GM21360 (cell line): ENCODE measurements at regions not wholly inside any gene's neighbourhood (a gene's known extent, or its start where the extent isn't known, plus 50 kb on each side); places are given as distances from the start of the nearest gene placed in this dataset.
"Not testable (repeated sequence)": the region's sequence is repeated elsewhere in the genome, so short reads cannot be mapped to it uniquely, and the experiment has no call there.

Experiments used
- ATAC-seq: cut with Tn5 transposase; IDR thresholded peaks from one replicate; pipeline ENCODE4 v1.9.1; 2021; ENCODE audit warnings: mild to moderate bottlenecking, moderate library complexity; ENCODE audit not compliant: unreplicated experiment

- no peak for ATAC-seq
Measured at GRCh38 chr9:78123808-78124207, 92.2 kb upstream of the GNAQ start.

- no peak for ATAC-seq
Measured at GRCh38 chr9:78122631-78123030, 91.0 kb upstream of the GNAQ start.

GRCh38 chr9:78121488-78121887 lies 89.9 kb upstream of the GNAQ start:
- ATAC-seq: no peak

- ATAC-seq: peak; percentile 97
Measured at GRCh38 chr9:78118742-78119473, 87.3 kb upstream of the GNAQ start.

- ATAC-seq: no peak
Measured at GRCh38 chr9:78115073-78115472, 83.5 kb upstream of the GNAQ start.

- ATAC-seq: no peak
Measured at GRCh38 chr9:78114581-78114980, 83.0 kb upstream of the GNAQ start.

- no peak for ATAC-seq
Measured at GRCh38 chr9:78112406-78112805, 80.8 kb upstream of the GNAQ start.

- ATAC-seq: no peak
Measured at GRCh38 chr9:78112004-78112403, 80.4 kb upstream of the GNAQ start.

GRCh38 chr9:78109075-78109474 lies 77.5 kb upstream of the GNAQ start:
- no peak for ATAC-seq

GRCh38 chr9:78106586-78106985 lies 75.0 kb upstream of the GNAQ start:
- not testable (repeated sequence) for ATAC-seq

- no peak for ATAC-seq
Measured at GRCh38 chr9:78103971-78104433, 72.4 kb upstream of the GNAQ start.

GRCh38 chr9:78101247-78101646 lies 69.6 kb upstream of the GNAQ start:
- no peak for ATAC-seq

- ATAC-seq: no peak
Measured at GRCh38 chr9:78097541-78097940, 65.9 kb upstream of the GNAQ start.

GRCh38 chr9:78091731-78092130 lies 60.1 kb upstream of the GNAQ start:
- no peak for ATAC-seq

GRCh38 chr9:78089111-78089510 lies 57.5 kb upstream of the GNAQ start:
- no peak for ATAC-seq

GRCh38 chr9:78088190-78088589 lies 56.6 kb upstream of the GNAQ start:
- not testable (repeated sequence) for ATAC-seq
